ENCODE measurements at regions not wholly inside any gene's neighbourhood (a gene's known extent, or its start where the extent isn't known, plus 50 kb on each side); places are given as distances from the start of the nearest gene placed in this dataset.

- TF ChIP-seq POLR2A (IDR thresholded peaks at IDR 0.05) (no peak), CTCF (IDR thresholded peaks at IDR 0.05) (no peak)
Observed at GRCh38 chr10:121368347-121369025, 229.8 kb downstream of the FGFR2 start.
